ENCODE measurements at regions not wholly inside any gene's neighbourhood (a gene's known extent, or its start where the extent isn't known, plus 50 kb on each side); places are given as distances from the start of the nearest gene placed in this dataset.
"Not testable (repeated sequence)": the region's sequence is repeated elsewhere in the genome, so short reads cannot be mapped to it uniquely, and the experiment has no call there.

GRCh38 chr6:27541933-27542297 is 69.0 kb upstream of the ZNF184 start:
- no peak overlapping the region for H3K4me3 ChIP-seq (ENCODE audit: control insufficient read depth in 1 of 7, extremely low read depth in 1 of 7, insufficient read depth in 4 of 7, low read depth in 2 of 7, low read length in 6 of 7)
- peaks cover 0 to 5% (median 2%) of the 10 kb centered on the region in 4 experiments for H3K4me1 ChIP-seq (ENCODE audit: control extremely low read depth in 1 of 4, control insufficient read depth in 4 of 4, insufficient read depth in 4 of 4, low read length in 3 of 4)
- H3K36me3 ChIP-seq (ENCODE audit: control insufficient read depth in 4 of 4, insufficient read depth in 4 of 4, low read length in 3 of 4): no peaks in the 10 kb centered on the region
- POLR2A ChIA-PET: no interaction called here
- H3K27me3 ChIP-seq (replicated peaks in 2 of 5; ENCODE audit: control insufficient read depth in 4 of 5, insufficient read depth in 5 of 5, low read length in 4 of 5): peaks cover 28 to 96% (median 49%) of the 10 kb centered on the region in 5 experiments
- CTCF ChIA-PET: no interaction called here
- peaks cover 9 to 34% (median 19%) of the 10 kb centered on the region in 5 experiments for H3K9me3 ChIP-seq (ENCODE audit: control extremely low read depth in 1 of 5, control insufficient read depth in 4 of 5, insufficient read depth in 2 of 5, low read depth in 1 of 5, low read length in 4 of 5)
- WGBS (ENCODE audit: insufficient coverage): 32% methylated on average over 5 of the region's 5 CpGs
- H3K27ac ChIP-seq (ENCODE audit: insufficient read depth in 1 of 2, low read depth in 1 of 2, low read length in 2 of 2, poor library complexity in 1 of 2, severe bottlenecking in 2 of 2): no peak overlapping the region
- no peak for DNase-seq

- 23% methylated on average over 10 of the region's 15 CpGs for WGBS (ENCODE audit: insufficient coverage)
- ChIA-PET CTCF (no interaction called here), POLR2A (no interaction called here)
- Histone ChIP-seq H3K27me3 (replicated peaks in 2 of 5; ENCODE audit: control insufficient read depth in 4 of 5, insufficient read depth in 5 of 5, low read length in 4 of 5) (peaks cover 24 to 96% (median 44%) of the 10 kb centered on the region in 5 experiments), H3K27ac (ENCODE audit: insufficient read depth in 1 of 2, low read depth in 1 of 2, low read length in 2 of 2, poor library complexity in 1 of 2, severe bottlenecking in 2 of 2) (no peak overlapping the region), H3K36me3 (ENCODE audit: control insufficient read depth in 4 of 4, insufficient read depth in 4 of 4, low read length in 3 of 4) (no peaks in the 10 kb centered on the region), H3K4me1 (ENCODE audit: control extremely low read depth in 1 of 4, control insufficient read depth in 4 of 4, insufficient read depth in 4 of 4, low read length in 3 of 4) (peaks cover 0 to 5% (median 2%) of the 10 kb centered on the region in 4 experiments), H3K9me3 (ENCODE audit: control extremely low read depth in 1 of 5, control insufficient read depth in 4 of 5, insufficient read depth in 2 of 5, low read depth in 1 of 5, low read length in 4 of 5) (peaks cover 5 to 29% (median 15%) of the 10 kb centered on the region in 5 experiments), H3K4me3 (ENCODE audit: control insufficient read depth in 1 of 7, extremely low read depth in 1 of 7, insufficient read depth in 4 of 7, low read depth in 2 of 7, low read length in 6 of 7) (no peak overlapping the region)
- no peak for DNase-seq
Observed at GRCh38 chr6:27541212-27541932, 68.5 kb upstream of the ZNF184 start.

GRCh38 chr6:27539551-27539950 is 66.6 kb upstream of the ZNF184 start:
- no peak for DNase-seq
- no peak overlapping the region for H3K4me3 ChIP-seq (ENCODE audit: control insufficient read depth in 1 of 7, extremely low read depth in 1 of 7, insufficient read depth in 4 of 7, low read depth in 2 of 7, low read length in 6 of 7)
- peaks cover 0 to under 1% (median 0%) of the 10 kb centered on the region in 4 experiments for H3K4me1 ChIP-seq (ENCODE audit: control extremely low read depth in 1 of 4, control insufficient read depth in 4 of 4, insufficient read depth in 4 of 4, low read length in 3 of 4)
- ChIA-PET POLR2A (no interaction called here), CTCF (no interaction called here)
- H3K27ac ChIP-seq (ENCODE audit: insufficient read depth in 1 of 2, low read depth in 1 of 2, low read length in 2 of 2, poor library complexity in 1 of 2, severe bottlenecking in 2 of 2): no peak overlapping the region
- H3K36me3 ChIP-seq (ENCODE audit: control insufficient read depth in 4 of 4, insufficient read depth in 4 of 4, low read length in 3 of 4): no peaks in the 10 kb centered on the region
- WGBS (ENCODE audit: insufficient coverage): 77% methylated on average over 4 of the region's 13 CpGs
- H3K27me3 ChIP-seq (replicated peaks in 2 of 5; ENCODE audit: control insufficient read depth in 4 of 5, insufficient read depth in 5 of 5, low read length in 4 of 5): peaks cover 20 to 89% (median 32%) of the 10 kb centered on the region in 5 experiments
- H3K9me3 ChIP-seq (ENCODE audit: control extremely low read depth in 1 of 5, control insufficient read depth in 4 of 5, insufficient read depth in 2 of 5, low read depth in 1 of 5, low read length in 4 of 5): peaks cover 2 to 21% (median 12%) of the 10 kb centered on the region in 5 experiments

GRCh38 chr6:27532820-27533538 is 60.1 kb upstream of the ZNF184 start:
- peaks cover 0 to 5% (median 0%) of the 10 kb centered on the region in 5 experiments for H3K9me3 ChIP-seq (ENCODE audit: control extremely low read depth in 1 of 5, control insufficient read depth in 4 of 5, insufficient read depth in 2 of 5, low read depth in 1 of 5, low read length in 4 of 5)
- no peak overlapping the region for H3K4me3 ChIP-seq (ENCODE audit: control insufficient read depth in 1 of 7, extremely low read depth in 1 of 7, insufficient read depth in 4 of 7, low read depth in 2 of 7, low read length in 6 of 7)
- WGBS (ENCODE audit: insufficient coverage): 83% methylated on average over 4 of the region's 7 CpGs
- H3K4me1 ChIP-seq (ENCODE audit: control extremely low read depth in 1 of 4, control insufficient read depth in 4 of 4, insufficient read depth in 4 of 4, low read length in 3 of 4): no peaks in the 10 kb centered on the region
- H3K27me3 ChIP-seq (replicated peaks in 2 of 5; ENCODE audit: control insufficient read depth in 4 of 5, insufficient read depth in 5 of 5, low read length in 4 of 5): peaks cover 12 to 81% (median 25%) of the 10 kb centered on the region in 5 experiments
- no peak for DNase-seq
- CTCF ChIA-PET: no interaction called here
- POLR2A ChIA-PET: no interaction called here
- no peaks in the 10 kb centered on the region for H3K36me3 ChIP-seq (ENCODE audit: control insufficient read depth in 4 of 4, insufficient read depth in 4 of 4, low read length in 3 of 4)
- no peak overlapping the region for H3K27ac ChIP-seq (ENCODE audit: insufficient read depth in 1 of 2, low read depth in 1 of 2, low read length in 2 of 2, poor library complexity in 1 of 2, severe bottlenecking in 2 of 2)

GRCh38 chr6:27531772-27532459 is 59.0 kb upstream of the ZNF184 start:
- no peaks in the 10 kb centered on the region for H3K36me3 ChIP-seq (ENCODE audit: control insufficient read depth in 4 of 4, insufficient read depth in 4 of 4, low read length in 3 of 4)
- no peaks in the 10 kb centered on the region for H3K4me1 ChIP-seq (ENCODE audit: control extremely low read depth in 1 of 4, control insufficient read depth in 4 of 4, insufficient read depth in 4 of 4, low read length in 3 of 4)
- peaks cover 0 to 5% (median 0%) of the 10 kb centered on the region in 5 experiments for H3K9me3 ChIP-seq (ENCODE audit: control extremely low read depth in 1 of 5, control insufficient read depth in 4 of 5, insufficient read depth in 2 of 5, low read depth in 1 of 5, low read length in 4 of 5)
- H3K4me3 ChIP-seq (ENCODE audit: control insufficient read depth in 1 of 7, extremely low read depth in 1 of 7, insufficient read depth in 4 of 7, low read depth in 2 of 7, low read length in 6 of 7): no peak overlapping the region
- ChIA-PET POLR2A (no interaction called here), CTCF (no interaction called here)
- no peak overlapping the region for H3K27ac ChIP-seq (ENCODE audit: insufficient read depth in 1 of 2, low read depth in 1 of 2, low read length in 2 of 2, poor library complexity in 1 of 2, severe bottlenecking in 2 of 2)
- H3K27me3 ChIP-seq (replicated peaks in 2 of 5; ENCODE audit: control insufficient read depth in 4 of 5, insufficient read depth in 5 of 5, low read length in 4 of 5): peaks cover 12 to 78% (median 24%) of the 10 kb centered on the region in 5 experiments
- no peak for DNase-seq
- 84% methylated on average over 16 of the region's 17 CpGs for WGBS (ENCODE audit: insufficient coverage)

- H3K27ac ChIP-seq (ENCODE audit: insufficient read depth in 1 of 2, low read depth in 1 of 2, low read length in 2 of 2, poor library complexity in 1 of 2, severe bottlenecking in 2 of 2); H3K36me3 ChIP-seq (ENCODE audit: control insufficient read depth in 4 of 4, insufficient read depth in 4 of 4, low read length in 3 of 4); POLR2A ChIA-PET; DNase-seq; H3K4me3 ChIP-seq (ENCODE audit: control insufficient read depth in 1 of 7, extremely low read depth in 1 of 7, insufficient read depth in 4 of 7, low read depth in 2 of 7, low read length in 6 of 7); H3K4me1 ChIP-seq (ENCODE audit: control extremely low read depth in 1 of 4, control insufficient read depth in 4 of 4, insufficient read depth in 4 of 4, low read length in 3 of 4); CTCF ChIA-PET; H3K9me3 ChIP-seq (ENCODE audit: control extremely low read depth in 1 of 5, control insufficient read depth in 4 of 5, insufficient read depth in 2 of 5, low read depth in 1 of 5, low read length in 4 of 5): not testable (repeated sequence)
- H3K27me3 ChIP-seq (replicated peaks in 2 of 5; ENCODE audit: control insufficient read depth in 4 of 5, insufficient read depth in 5 of 5, low read length in 4 of 5): peaks cover 7 to 60% (median 18%) of the 10 kb centered on the region in 5 experiments
- 84% methylated on average over 10 of the region's 24 CpGs for WGBS (ENCODE audit: insufficient coverage)
Observed at GRCh38 chr6:27529796-27530195, 56.9 kb upstream of the ZNF184 start.

- H3K36me3 ChIP-seq (ENCODE audit: control insufficient read depth in 4 of 4, insufficient read depth in 4 of 4, low read length in 3 of 4): no peaks in the 10 kb centered on the region
- ChIA-PET POLR2A (no interaction called here), CTCF (no interaction called here)
- no peaks in the 10 kb centered on the region for H3K4me1 ChIP-seq (ENCODE audit: control extremely low read depth in 1 of 4, control insufficient read depth in 4 of 4, insufficient read depth in 4 of 4, low read length in 3 of 4)
- H3K27ac ChIP-seq (ENCODE audit: insufficient read depth in 1 of 2, low read depth in 1 of 2, low read length in 2 of 2, poor library complexity in 1 of 2, severe bottlenecking in 2 of 2): no peak overlapping the region
- H3K9me3 ChIP-seq (ENCODE audit: control extremely low read depth in 1 of 5, control insufficient read depth in 4 of 5, insufficient read depth in 2 of 5, low read depth in 1 of 5, low read length in 4 of 5): peaks cover 0 to 5% (median 0%) of the 10 kb centered on the region in 5 experiments
- H3K4me3 ChIP-seq (ENCODE audit: control insufficient read depth in 1 of 7, extremely low read depth in 1 of 7, insufficient read depth in 4 of 7, low read depth in 2 of 7, low read length in 6 of 7): no peak overlapping the region
- H3K27me3 ChIP-seq (replicated peaks in 2 of 5; ENCODE audit: control insufficient read depth in 4 of 5, insufficient read depth in 5 of 5, low read length in 4 of 5): peaks cover 7 to 51% (median 18%) of the 10 kb centered on the region in 5 experiments
- no peak for DNase-seq
Observed at GRCh38 chr6:27528714-27529113, 55.8 kb upstream of the ZNF184 start.

Measured in common myeloid progenitor, CD34-positive (primary cell).